ENCODE measurements at regions not wholly inside any gene's neighbourhood (a gene's known extent, or its start where the extent isn't known, plus 50 kb on each side); places are given as distances from the start of the nearest gene placed in this dataset.
"Not testable (repeated sequence)": the region's sequence is repeated elsewhere in the genome, so short reads cannot be mapped to it uniquely, and the experiment has no call there.

DNA sequence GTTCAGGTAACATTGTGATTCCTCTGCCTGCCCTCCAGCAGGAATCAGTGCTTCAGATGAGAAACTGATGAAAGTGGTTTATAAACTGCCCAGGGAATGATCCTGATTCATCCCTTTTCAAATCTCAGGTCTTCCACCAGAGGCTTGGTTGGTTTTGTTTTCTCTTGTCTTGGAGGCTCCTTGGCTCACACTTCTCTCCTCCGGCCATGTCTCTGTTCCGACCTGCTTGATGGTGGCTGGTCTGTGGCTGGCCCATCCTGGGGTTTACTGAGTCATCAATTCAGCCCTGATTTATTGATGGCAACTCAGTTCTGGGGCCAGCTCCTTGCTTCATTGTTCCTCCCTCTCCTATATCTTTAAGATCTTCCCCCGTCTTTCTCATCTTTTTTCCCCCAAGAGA is 56.6 kb upstream of the SLC2A1 start:
- no peak for ATAC-seq
- DNase-seq (ENCODE audit: low spot score), result no peak
- Mint-ChIP-seq H3K36me3 (ENCODE audit: low read depth) (no peaks in the 10 kb centered on the region), H3K4me1 (peaks cover 11% of the 10 kb centered on the region), H3K27me3 (ENCODE audit: insufficient read depth, low read depth, poor library complexity) (peaks cover 19% of the 10 kb centered on the region), H3K27ac (no peak overlapping the region), H3K9me3 (no peaks in the 10 kb centered on the region; the same call in 2 of the 3 replicates), H3K4me3 (no peak overlapping the region)
- peaks cover 25% of the 10 kb centered on the region; the same call in 1 of the 2 replicates for H3K9me2 ChIP-seq (ENCODE audit: insufficient read depth)
- H3F3A ChIP-seq (replicated peaks; ENCODE audit: low read depth), result no peaks in the 10 kb centered on the region; the same call in 1 of the 2 replicates
- 0 out of 2 replicates have a peak overlapping the region, but pooled peaks have one; percentile 63 for H2AFZ ChIP-seq
- no peaks in the 10 kb centered on the region for H3K36me3 ChIP-seq (ENCODE audit: insufficient read depth)
- H3K27me3 ChIP-seq (ENCODE audit: insufficient read depth), result no peaks in the 10 kb centered on the region
- peaks cover 6% of the 10 kb centered on the region; the same call in 1 of the 2 replicates for H3K4me1 ChIP-seq (ENCODE audit: insufficient read depth)
- TF ChIP-seq STAT1 (IDR thresholded peaks at IDR 0.05; ENCODE audit: unreplicated experiment), result no peak
- TF ChIP-seq, protein P1, sequence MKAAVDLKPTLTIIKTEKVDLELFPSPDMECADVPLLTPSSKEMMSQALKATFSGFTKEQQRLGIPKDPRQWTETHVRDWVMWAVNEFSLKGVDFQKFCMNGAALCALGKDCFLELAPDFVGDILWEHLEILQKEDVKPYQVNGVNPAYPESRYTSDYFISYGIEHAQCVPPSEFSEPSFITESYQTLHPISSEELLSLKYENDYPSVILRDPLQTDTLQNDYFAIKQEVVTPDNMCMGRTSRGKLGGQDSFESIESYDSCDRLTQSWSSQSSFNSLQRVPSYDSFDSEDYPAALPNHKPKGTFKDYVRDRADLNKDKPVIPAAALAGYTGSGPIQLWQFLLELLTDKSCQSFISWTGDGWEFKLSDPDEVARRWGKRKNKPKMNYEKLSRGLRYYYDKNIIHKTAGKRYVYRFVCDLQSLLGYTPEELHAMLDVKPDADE (IDR thresholded peaks at IDR 0.05), result no peak
- TF ChIP-seq REST (IDR thresholded peaks at IDR 0.05; ENCODE audit: unreplicated experiment), result no peak
- no peak for TF ChIP-seq EZH2 (IDR thresholded peaks at IDR 0.05; ENCODE audit: low read depth, unreplicated experiment)
- no peak for TF ChIP-seq NANOG (IDR thresholded peaks at IDR 0.05; ENCODE audit: borderline replicate concordance)
- no peak for TF ChIP-seq JUNB (IDR thresholded peaks at IDR 0.05; ENCODE audit: unreplicated experiment)
- no peak for TF ChIP-seq CTCF (conservative IDR thresholded peaks at IDR 0.05; ENCODE audit: low read depth in 2 of 2)
- no peak for TF ChIP-seq CREB1 (CRISPR knock-in tag; IDR thresholded peaks at IDR 0.05; ENCODE audit: low read depth)
- no peak for TF ChIP-seq EZH2phosphoT487 (IDR thresholded peaks at IDR 0.05; ENCODE audit: unreplicated experiment)
- no peaks in the 10 kb centered on the region for H4K20me1 ChIP-seq (replicated peaks; ENCODE audit: insufficient read depth)
- H3K4me2 ChIP-seq, result no peak overlapping the region
- H3K4me3 ChIP-seq, result no peak overlapping the region
- H3K79me2 ChIP-seq (replicated peaks; ENCODE audit: insufficient read depth), result no peaks in the 10 kb centered on the region
- H3K27ac ChIP-seq (ENCODE audit: low read depth), result no peak overlapping the region

DNA sequence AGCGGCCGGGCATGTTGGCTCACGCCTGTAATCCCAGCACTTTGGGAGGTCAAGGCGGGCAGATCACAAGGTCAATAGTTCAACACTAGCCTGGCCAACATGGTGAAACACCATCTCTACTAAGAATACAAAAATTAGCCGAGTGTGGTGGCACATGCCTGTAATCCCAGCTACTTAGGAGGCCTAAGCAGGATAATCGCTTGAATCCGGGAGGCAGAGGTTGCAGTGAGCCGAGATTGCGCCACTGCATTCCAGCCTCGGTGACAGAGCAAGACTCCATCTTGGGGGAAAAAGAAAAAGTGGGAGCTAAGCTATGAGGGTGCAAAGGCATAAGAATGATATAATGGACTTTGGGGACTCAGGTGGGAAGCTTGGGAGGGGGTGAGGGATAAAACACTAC is 55.9 kb upstream of the SLC2A1 start:
- H3K27ac ChIP-seq (ENCODE audit: low read depth); DNase-seq (ENCODE audit: low spot score); H3K27ac Mint-ChIP-seq; H3K4me3 Mint-ChIP-seq; H3F3A ChIP-seq (replicated peaks; ENCODE audit: low read depth); H3K79me2 ChIP-seq (replicated peaks; ENCODE audit: insufficient read depth); H3K36me3 Mint-ChIP-seq (ENCODE audit: low read depth); H2AFZ ChIP-seq; H3K4me3 ChIP-seq; H3K9me3 Mint-ChIP-seq; ATAC-seq; H3K4me2 ChIP-seq; H3K36me3 ChIP-seq (ENCODE audit: insufficient read depth); H3K27me3 ChIP-seq (ENCODE audit: insufficient read depth); H4K20me1 ChIP-seq (replicated peaks; ENCODE audit: insufficient read depth): not testable (repeated sequence)
- H3K4me1 Mint-ChIP-seq, result peaks cover 18% of the 10 kb centered on the region
- peaks cover 19% of the 10 kb centered on the region for H3K27me3 Mint-ChIP-seq (ENCODE audit: insufficient read depth, low read depth, poor library complexity)
- H3K4me1 ChIP-seq (ENCODE audit: insufficient read depth), result peaks cover 12% of the 10 kb centered on the region; the same call in 1 of the 2 replicates
- H3K9me2 ChIP-seq (ENCODE audit: insufficient read depth), result peaks cover 25% of the 10 kb centered on the region; the same call in 1 of the 2 replicates
